ENCODE measurements at regions not wholly inside any gene's neighbourhood (a gene's known extent, or its start where the extent isn't known, plus 50 kb on each side); places are given as distances from the start of the nearest gene placed in this dataset.

GRCh38 chr6:14799928-14800327, 445.9 kb upstream of the JARID2 start:
- DNase-seq (ENCODE audit: extremely low spot score in 2 of 2): no peak
- Histone ChIP-seq H3K36me3 (no peaks in the 10 kb centered on the region), H3K9me3 (no peaks in the 10 kb centered on the region), H3K4me1 (peaks cover 19% of the 10 kb centered on the region), H3K27ac (no peak overlapping the region), H3K27me3 (no peaks in the 10 kb centered on the region), H3K4me3 (no peak overlapping the region)
- TF ChIP-seq POLR2A (IDR thresholded peaks at IDR 0.05) (no peak), POLR2AphosphoS5 (IDR thresholded peaks at IDR 0.05; ENCODE audit: insufficient read depth in 1 of 2, low read depth in 1 of 2) (peak in 1 of 2 donors; percentile 54)
- intact Hi-C loops (cut with DNase I): no loop called here

- TF ChIP-seq CTCF (IDR thresholded peaks at IDR 0.05): no peak
- no peak for TF ChIP-seq POLR2AphosphoS5 (IDR thresholded peaks at IDR 0.05; ENCODE audit: insufficient read depth in 1 of 2, low read depth in 1 of 2)
- TF ChIP-seq POLR2A (IDR thresholded peaks at IDR 0.05): no peak
- Histone ChIP-seq H3K4me3 (no peak overlapping the region), H3K27me3 (no peaks in the 10 kb centered on the region), H3K4me1 (peaks cover 22% of the 10 kb centered on the region), H3K36me3 (no peaks in the 10 kb centered on the region), H3K9me3 (no peaks in the 10 kb centered on the region), H3K27ac (no peak overlapping the region)
- intact Hi-C loops (cut with DNase I): no loop called here
- DNase-seq (ENCODE audit: extremely low spot score in 2 of 2): no peak
Observed at GRCh38 chr6:14802514-14803160, 443.2 kb upstream of the JARID2 start.

- DNase-seq (ENCODE audit: extremely low spot score in 2 of 2): no peak
- intact Hi-C loops (cut with DNase I): no loop called here
- no peak overlapping the region for H3K27ac ChIP-seq
- no peaks in the 10 kb centered on the region for H3K27me3 ChIP-seq
- no peaks in the 10 kb centered on the region for H3K9me3 ChIP-seq
- H3K36me3 ChIP-seq: no peaks in the 10 kb centered on the region
- H3K4me3 ChIP-seq: no peak overlapping the region
- H3K4me1 ChIP-seq: peaks cover 22% of the 10 kb centered on the region
- no peak for TF ChIP-seq POLR2AphosphoS5 (IDR thresholded peaks at IDR 0.05; ENCODE audit: insufficient read depth in 1 of 2, low read depth in 1 of 2)
- no peak for TF ChIP-seq CTCF (IDR thresholded peaks at IDR 0.05)
- TF ChIP-seq POLR2A (IDR thresholded peaks at IDR 0.05): no peak
Observed at GRCh38 chr6:14804001-14804784, 441.7 kb upstream of the JARID2 start.

- Histone ChIP-seq H3K4me3 (no peak overlapping the region), H3K27ac (no peak overlapping the region), H3K9me3 (no peaks in the 10 kb centered on the region), H3K27me3 (no peaks in the 10 kb centered on the region), H3K4me1 (peaks cover 22% of the 10 kb centered on the region), H3K36me3 (no peaks in the 10 kb centered on the region)
- intact Hi-C loops (cut with DNase I): no loop called here
- DNase-seq (ENCODE audit: extremely low spot score in 2 of 2): no peak
- TF ChIP-seq CTCF (IDR thresholded peaks at IDR 0.05): no peak
- peak in 1 of 2 donors; percentile 14 for TF ChIP-seq POLR2AphosphoS5 (IDR thresholded peaks at IDR 0.05; ENCODE audit: insufficient read depth in 1 of 2, low read depth in 1 of 2)
Observed at GRCh38 chr6:14804785-14805210, 441.1 kb upstream of the JARID2 start.

GRCh38 chr6:14806101-14806500, 439.8 kb upstream of the JARID2 start:
- no peak for DNase-seq (ENCODE audit: extremely low spot score in 2 of 2)
- Histone ChIP-seq H3K4me1 (peaks cover 18% of the 10 kb centered on the region), H3K9me3 (no peaks in the 10 kb centered on the region), H3K36me3 (no peaks in the 10 kb centered on the region), H3K27ac (no peak overlapping the region), H3K27me3 (no peaks in the 10 kb centered on the region), H3K4me3 (no peak overlapping the region)
- no peak for TF ChIP-seq CTCF (IDR thresholded peaks at IDR 0.05)
- TF ChIP-seq POLR2AphosphoS5 (IDR thresholded peaks at IDR 0.05; ENCODE audit: insufficient read depth in 1 of 2, low read depth in 1 of 2): no peak
- TF ChIP-seq POLR2A (IDR thresholded peaks at IDR 0.05): no peak
- intact Hi-C loops (cut with DNase I): no loop called here
